SK-N-SH treated with all-trans-retinoic acid at 6 μM for 48 hours (cell line): ENCODE measurements at regions not wholly inside any gene's neighbourhood (a gene's known extent, or its start where the extent isn't known, plus 50 kb on each side); places are given as distances from the start of the nearest gene placed in this dataset.

Experiments used
- TCF4 ChIP-seq: fragments of 250-450 bp; sonication (Bioruptor Pico); IDR thresholded peaks from 2 replicates; pipeline ENCODE4 v1.8.0; 2021; ENCODE audit warnings: mild to moderate bottlenecking, moderate library complexity, borderline replicate concordance
- ZNF8 ChIP-seq: fragments of 450-650 bp; formaldehyde crosslinking; IDR thresholded peaks from 2 replicates; pipeline ENCODE4 v1.5.0; 2020; ENCODE audit warnings: mild to moderate bottlenecking, moderate library complexity
- TF ChIP-seq, protein P1 (sequence below): fragments of 250-450 bp; sonication (Bioruptor Pico); IDR thresholded peaks from 2 replicates; pipeline ENCODE4 v1.8.0; 2020; ENCODE audit warnings: mild to moderate bottlenecking, moderate library complexity, borderline replicate concordance

DNA sequence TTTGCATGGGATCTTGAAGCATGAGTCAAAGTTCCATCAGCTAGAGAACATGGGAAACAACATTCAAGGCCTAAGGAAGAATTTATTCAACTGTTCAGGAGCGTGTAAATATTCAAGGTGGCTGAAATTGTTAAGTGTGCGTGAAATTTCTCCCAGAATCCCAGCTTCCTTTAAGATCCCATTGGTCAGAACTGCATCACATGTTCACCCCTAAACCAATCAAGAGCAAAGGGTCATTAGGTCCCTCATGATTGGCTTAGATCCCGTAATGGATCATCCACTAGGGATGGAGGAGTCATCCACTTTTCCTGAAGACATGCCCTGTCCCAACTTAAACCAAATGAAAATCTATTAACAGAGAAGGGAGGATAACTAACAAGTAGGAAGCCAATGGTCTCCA is 201.6 kb downstream of the TMEM114 start:
- TF ChIP-seq TCF4 (CRISPR knock-in tag) (no peak), ZNF8 (CRISPR knock-in tag) (no peak)
- TF ChIP-seq, protein P1, sequence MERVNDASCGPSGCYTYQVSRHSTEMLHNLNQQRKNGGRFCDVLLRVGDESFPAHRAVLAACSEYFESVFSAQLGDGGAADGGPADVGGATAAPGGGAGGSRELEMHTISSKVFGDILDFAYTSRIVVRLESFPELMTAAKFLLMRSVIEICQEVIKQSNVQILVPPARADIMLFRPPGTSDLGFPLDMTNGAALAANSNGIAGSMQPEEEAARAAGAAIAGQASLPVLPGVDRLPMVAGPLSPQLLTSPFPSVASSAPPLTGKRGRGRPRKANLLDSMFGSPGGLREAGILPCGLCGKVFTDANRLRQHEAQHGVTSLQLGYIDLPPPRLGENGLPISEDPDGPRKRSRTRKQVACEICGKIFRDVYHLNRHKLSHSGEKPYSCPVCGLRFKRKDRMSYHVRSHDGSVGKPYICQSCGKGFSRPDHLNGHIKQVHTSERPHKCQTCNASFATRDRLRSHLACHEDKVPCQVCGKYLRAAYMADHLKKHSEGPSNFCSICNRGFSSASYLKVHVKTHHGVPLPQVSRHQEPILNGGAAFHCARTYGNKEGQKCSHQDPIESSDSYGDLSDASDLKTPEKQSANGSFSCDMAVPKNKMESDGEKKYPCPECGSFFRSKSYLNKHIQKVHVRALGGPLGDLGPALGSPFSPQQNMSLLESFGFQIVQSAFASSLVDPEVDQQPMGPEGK: no peak
